Mesendoderm (in vitro differentiated cells): ENCODE measurements at regions not wholly inside any gene's neighbourhood (a gene's known extent, or its start where the extent isn't known, plus 50 kb on each side); places are given as distances from the start of the nearest gene placed in this dataset.
"Not testable (repeated sequence)": the region's sequence is repeated elsewhere in the genome, so short reads cannot be mapped to it uniquely, and the experiment has no call there.

Experiments used
- DNase-seq: peaks from one replicate; pipeline ENCODE4 v3.0.0; 2013
- H2AK5ac ChIP-seq: 2 replicates; pipeline ENCODE4 v1.6.1; 2013; ENCODE audit warnings: low read length, inconsistent platforms
- H2BK120ac ChIP-seq: 2 replicates; pipeline ENCODE4 v1.6.1; 2013; ENCODE audit warnings: low read depth, mild to moderate bottlenecking, low read length, moderate library complexity, mixed read lengths
- H2BK15ac ChIP-seq: replicated peaks from 2 replicates; pipeline ENCODE4 v1.6.1; 2013; ENCODE audit warnings: low read depth, mild to moderate bottlenecking, moderate library complexity
- H2BK5ac ChIP-seq: 2 replicates; pipeline ENCODE4 v1.6.1; 2013; ENCODE audit warnings: low read length, inconsistent platforms
- H3K18ac ChIP-seq: 2 replicates; pipeline ENCODE4 v1.6.1; 2013; ENCODE audit warnings: mild to moderate bottlenecking, low read length, mixed read lengths
- H3K23ac ChIP-seq: one replicate; pipeline ENCODE4 v1.6.1; 2013; ENCODE audit warnings: low read length
- H3K27ac ChIP-seq: 2 replicates; pipeline ENCODE4 v1.5.1; 2013; ENCODE audit warnings: low read depth, mild to moderate bottlenecking, inconsistent platforms, low read length, moderate library complexity
- H3K27me3 ChIP-seq: 2 replicates; pipeline ENCODE4 v1.6.1; 2013; ENCODE audit warnings: low read length, control low read depth, mild to moderate bottlenecking, inconsistent platforms; ENCODE audit not compliant: insufficient read depth, poor library complexity
- H3K36me3 ChIP-seq: 2 replicates; pipeline ENCODE4 v1.6.1; 2013; ENCODE audit warnings: low read length, inconsistent platforms; ENCODE audit not compliant: control insufficient read depth, insufficient read depth
- H3K4ac ChIP-seq: one replicate; pipeline ENCODE4 v1.6.1; 2013; ENCODE audit warnings: low read depth, mild to moderate bottlenecking, low read length, moderate library complexity
- H3K4me1 ChIP-seq: 2 replicates; pipeline ENCODE4 v1.6.1; 2013; ENCODE audit warnings: low read depth, low read length, inconsistent platforms; ENCODE audit not compliant: control insufficient read depth
- H3K4me2 ChIP-seq: 2 replicates; pipeline ENCODE4 v1.6.1; 2013; ENCODE audit warnings: low read length
- H3K4me3 ChIP-seq: 2 replicates; pipeline ENCODE4 v1.5.1; 2013; ENCODE audit warnings: mild to moderate bottlenecking, low read length
- H3K56ac ChIP-seq: one replicate; pipeline ENCODE4 v1.6.1; 2013; ENCODE audit warnings: low read length
- H3K79me1 ChIP-seq: 2 replicates; pipeline ENCODE4 v1.6.1; 2013; ENCODE audit warnings: low read length, inconsistent platforms
- H3K79me2 ChIP-seq: 2 replicates; pipeline ENCODE4 v1.6.1; 2013; ENCODE audit warnings: mild to moderate bottlenecking, low read length; ENCODE audit not compliant: control insufficient read depth, insufficient read depth
- H3K9ac ChIP-seq: 2 replicates; pipeline ENCODE4 v1.6.1; 2013; ENCODE audit warnings: low read length, inconsistent platforms
- H4K5ac ChIP-seq: one replicate; pipeline ENCODE4 v1.6.1; 2013; ENCODE audit warnings: low read length
- H4K8ac ChIP-seq: one replicate; pipeline ENCODE4 v1.6.1; 2013; ENCODE audit warnings: low read depth, mild to moderate bottlenecking, control low read depth, low read length, moderate library complexity
- WGBS: extraction: QIAGEN DNeasy Blood & Tissue Kit; methylation state at CpG from one replicate; pipeline ENCODE4 v1.1.7; 2013; ENCODE audit warnings: low lambda C conversion rate, missing lambda C conversion rate; ENCODE audit not compliant: insufficient coverage; ENCODE audit errors: extremely low coverage; 5-methylcytosine and 5-hydroxymethylcytosine counted together

DNA sequence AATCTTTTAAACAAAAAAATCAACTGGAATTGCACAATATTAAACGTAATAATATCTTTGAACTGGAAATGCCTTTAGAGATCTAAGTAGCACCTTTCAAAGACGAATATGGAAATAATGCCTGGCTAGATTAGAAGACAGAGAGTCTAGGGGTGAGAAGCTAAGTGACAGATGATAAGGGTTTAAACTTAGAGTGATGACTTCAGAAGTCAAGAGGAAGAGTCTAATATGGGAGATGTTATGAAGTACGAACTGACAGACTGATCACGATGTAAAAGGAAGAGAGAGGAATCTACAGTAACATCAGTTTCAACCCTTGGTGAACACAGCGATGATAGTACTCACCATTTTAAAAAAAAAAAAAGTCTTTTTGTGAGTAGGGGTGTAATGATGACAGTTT is 57.9 kb downstream of the HINT1 start:
- H3K23ac ChIP-seq = no peak overlapping the region
- no CpG with 5 or more reads among the region's 5 CpGs for WGBS

DNA sequence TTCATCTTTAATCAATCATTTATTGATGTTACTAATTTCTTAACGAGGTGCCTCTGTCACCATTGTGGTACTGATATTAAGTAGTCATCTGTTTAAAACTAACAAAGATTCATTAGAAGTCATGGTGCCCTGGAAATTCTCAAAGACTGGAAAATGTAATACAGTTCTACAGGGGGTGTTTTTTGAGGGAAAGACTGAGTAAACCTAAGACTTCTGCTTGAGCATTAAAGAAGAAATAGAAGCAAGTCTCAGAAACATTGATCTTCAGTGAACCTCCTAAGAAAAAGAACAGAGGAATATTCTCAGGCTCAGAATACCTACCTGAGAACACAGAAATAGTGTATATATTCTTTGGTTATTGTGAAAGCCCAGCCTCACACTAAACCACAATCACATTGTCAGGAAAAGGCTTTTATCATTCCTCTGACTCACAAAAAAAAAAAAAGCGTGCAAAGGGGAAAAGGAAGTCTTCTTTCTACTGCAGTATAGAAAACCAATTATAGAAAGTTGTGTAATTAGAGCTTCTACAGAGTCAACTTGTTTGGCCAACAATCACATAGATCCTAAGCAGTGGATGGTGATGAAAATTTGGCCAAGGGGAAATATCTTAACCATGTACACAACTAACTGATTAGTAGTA is 60.8 kb downstream of the HINT1 start:
- no peak overlapping the region for H3K4ac ChIP-seq
- H4K5ac ChIP-seq = no peak overlapping the region
- no peak overlapping the region for H4K8ac ChIP-seq
- no peak overlapping the region for H2BK15ac ChIP-seq
- H3K56ac ChIP-seq = no peak overlapping the region
- H3K27ac ChIP-seq = no peak overlapping the region
- H3K36me3 ChIP-seq = no peaks in the 10 kb centered on the region
- H3K27me3 ChIP-seq = no peaks in the 10 kb centered on the region
- H3K4me2 ChIP-seq = no peak overlapping the region
- H3K18ac ChIP-seq = no peak overlapping the region
- no peak for DNase-seq
- no peak overlapping the region for H3K4me3 ChIP-seq
- H3K79me2 ChIP-seq = no peaks in the 10 kb centered on the region
- H3K79me1 ChIP-seq = no peaks in the 10 kb centered on the region
- H2BK120ac ChIP-seq = no peak overlapping the region
- no peak overlapping the region for H3K23ac ChIP-seq
- H2AK5ac ChIP-seq = no peak overlapping the region
- no peak overlapping the region for H2BK5ac ChIP-seq
- H3K9ac ChIP-seq = no peak overlapping the region
- no CpG with 5 or more reads among the region's 2 CpGs for WGBS
- no peaks in the 10 kb centered on the region for H3K4me1 ChIP-seq

More for the DNA sequence above, 57.9 kb downstream of the HINT1 start:
- Histone ChIP-seq H3K9ac (no peak overlapping the region), H3K27ac (no peak overlapping the region), H4K5ac (no peak overlapping the region), H2BK15ac (no peak overlapping the region), H3K4me2 (no peak overlapping the region), H3K4ac (no peak overlapping the region), H3K79me1 (no peaks in the 10 kb centered on the region), H3K27me3 (no peaks in the 10 kb centered on the region), H2BK120ac (no peak overlapping the region), H3K4me3 (no peak overlapping the region), H3K56ac (no peak overlapping the region), H3K18ac (no peak overlapping the region), H2BK5ac (no peak overlapping the region), H3K36me3 (no peaks in the 10 kb centered on the region), H3K79me2 (no peaks in the 10 kb centered on the region), H3K4me1 (no peaks in the 10 kb centered on the region), H4K8ac (no peak overlapping the region), H2AK5ac (no peak overlapping the region)
- no peak for DNase-seq

DNA sequence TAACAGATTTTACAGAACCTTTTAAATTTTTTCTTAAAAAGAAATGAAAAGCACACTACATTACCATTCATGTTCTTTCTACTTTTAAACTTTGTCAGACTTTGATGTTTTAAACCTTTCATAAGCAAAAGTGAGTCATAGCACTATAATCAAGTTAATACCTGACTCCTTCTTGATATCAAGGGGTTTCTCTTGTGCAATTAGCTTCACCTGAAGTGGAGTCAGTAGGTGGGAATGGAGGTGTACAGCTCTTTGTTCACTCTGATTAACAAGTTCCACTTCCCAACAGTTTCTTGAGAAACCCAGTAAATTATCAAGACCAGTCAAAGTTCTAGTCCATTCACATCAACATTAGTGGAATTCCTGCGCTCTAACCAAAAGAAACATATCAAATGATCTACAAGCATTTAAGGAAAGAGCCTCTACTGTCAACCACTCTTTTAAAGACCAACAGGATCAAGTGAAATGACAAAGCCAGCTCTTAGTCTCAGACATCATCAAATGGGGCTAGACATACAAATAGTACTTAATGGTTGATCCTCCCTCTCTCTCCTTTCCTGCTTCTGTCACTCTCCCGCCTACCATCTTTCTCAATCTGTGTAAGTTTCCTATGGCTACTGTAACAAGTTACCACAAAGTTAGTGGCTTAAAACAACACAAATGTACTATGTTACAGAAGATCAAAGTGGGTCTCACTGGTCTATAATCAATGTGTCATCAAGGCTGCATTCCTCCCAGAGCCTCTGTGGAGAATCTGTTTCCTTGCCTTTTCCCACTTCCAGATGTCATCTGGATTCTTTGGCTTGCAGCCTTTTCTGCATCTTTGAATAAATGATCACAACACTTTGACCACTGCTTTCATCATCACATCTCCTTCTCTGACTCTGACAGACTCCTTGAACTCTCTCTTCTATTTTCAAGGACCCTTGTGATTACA is 68.0 kb downstream of the HINT1 start:
- no CpG with 5 or more reads among the region's 2 CpGs for WGBS
- no peak overlapping the region for H3K56ac ChIP-seq
- no peak overlapping the region for H2BK15ac ChIP-seq
- no peak for DNase-seq
- H3K4me2 ChIP-seq = no peak overlapping the region
- H3K36me3 ChIP-seq = no peaks in the 10 kb centered on the region
- H4K8ac ChIP-seq = no peak overlapping the region
- H3K4me3 ChIP-seq = no peak overlapping the region
- H3K23ac ChIP-seq = no peak overlapping the region
- H3K9ac ChIP-seq = no peak overlapping the region
- H4K5ac ChIP-seq = no peak overlapping the region
- no peak overlapping the region for H2AK5ac ChIP-seq
- H3K27me3 ChIP-seq = no peaks in the 10 kb centered on the region
- no peak overlapping the region for H3K4ac ChIP-seq
- no peaks in the 10 kb centered on the region for H3K4me1 ChIP-seq
- no peak overlapping the region for H2BK120ac ChIP-seq
- no peaks in the 10 kb centered on the region for H3K79me2 ChIP-seq
- H3K18ac ChIP-seq = no peak overlapping the region
- no peaks in the 10 kb centered on the region for H3K79me1 ChIP-seq
- no peak overlapping the region for H2BK5ac ChIP-seq
- H3K27ac ChIP-seq = no peak overlapping the region

DNA sequence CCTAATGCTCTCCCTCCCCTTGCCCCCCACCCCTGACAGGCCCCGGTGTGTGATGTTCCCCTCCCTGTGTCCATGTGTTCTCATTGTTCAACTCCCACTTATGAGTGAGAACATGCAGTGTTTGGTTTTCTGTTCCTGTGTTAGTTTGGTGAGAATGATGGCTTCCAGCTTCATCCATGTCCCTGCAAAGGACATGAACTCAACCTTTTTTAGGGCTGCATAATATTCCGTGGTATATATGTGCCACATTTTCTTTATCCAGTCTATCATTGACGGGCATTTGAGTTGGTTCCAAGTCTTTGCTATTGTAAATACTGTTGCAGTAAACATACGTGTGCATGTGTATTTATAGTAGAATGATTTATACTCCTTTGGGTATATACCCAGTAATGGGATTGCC is 69.5 kb downstream of the HINT1 start:
- not testable (repeated sequence) for H2BK5ac ChIP-seq
- WGBS = no CpG with 5 or more reads among the region's 4 CpGs

DNA sequence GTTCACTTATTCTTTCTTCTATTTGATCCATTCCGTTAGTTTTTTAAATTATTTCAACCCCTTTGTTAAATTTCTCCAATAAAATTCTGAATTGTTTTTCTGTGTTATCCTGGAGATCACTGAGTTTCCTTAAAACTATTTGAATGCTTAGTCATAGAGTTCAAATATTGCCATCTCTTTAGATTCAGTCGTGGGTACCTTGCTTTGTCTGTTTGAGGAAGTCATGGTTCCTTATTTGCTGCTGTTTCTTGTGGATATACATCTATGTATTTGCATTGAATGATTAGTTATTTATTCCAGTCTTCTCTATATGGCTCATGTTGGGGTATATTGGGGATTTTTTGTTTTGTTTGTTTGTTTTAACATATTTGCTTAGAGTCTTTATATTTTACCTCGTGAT is 80.6 kb downstream of the HINT1 start:
- Histone ChIP-seq H3K56ac (no peak overlapping the region), H3K36me3 (no peaks in the 10 kb centered on the region), H3K79me1 (no peaks in the 10 kb centered on the region), H3K4ac (no peak overlapping the region), H2BK5ac (no peak overlapping the region), H4K5ac (no peak overlapping the region), H2BK120ac (no peak overlapping the region), H3K27me3 (no peaks in the 10 kb centered on the region), H3K4me2 (no peak overlapping the region), H4K8ac (no peak overlapping the region), H3K23ac (no peak overlapping the region), H3K27ac (no peak overlapping the region), H3K4me3 (no peak overlapping the region), H2BK15ac (no peak overlapping the region), H3K4me1 (no peaks in the 10 kb centered on the region), H3K79me2 (no peaks in the 10 kb centered on the region), H3K18ac (no peak overlapping the region), H2AK5ac (no peak overlapping the region), H3K9ac (no peak overlapping the region)
- DNase-seq = no peak
- no CpG with 5 or more reads among the region's 3 CpGs for WGBS

More for the DNA sequence above, 69.5 kb downstream of the HINT1 start:
- H2BK120ac ChIP-seq, H3K4ac ChIP-seq, H3K4me2 ChIP-seq, H3K56ac ChIP-seq, H4K8ac ChIP-seq, H3K23ac ChIP-seq, H3K9ac ChIP-seq, H3K4me3 ChIP-seq, DNase-seq, H4K5ac ChIP-seq, H2BK15ac ChIP-seq, H2AK5ac ChIP-seq, H3K79me1 ChIP-seq, H3K36me3 ChIP-seq, H3K18ac ChIP-seq, H3K4me1 ChIP-seq, H3K79me2 ChIP-seq, H3K27ac ChIP-seq, H3K27me3 ChIP-seq: not testable (repeated sequence)
